Right lobe of liver (tissue), 6 donors: ENCODE measurements at regions not wholly inside any gene's neighbourhood (a gene's known extent, or its start where the extent isn't known, plus 50 kb on each side); places are given as distances from the start of the nearest gene placed in this dataset.

Source experiments
- ATAC-seq, 4 donors: fragments of 200-7000 bp; cut with Tn5 transposase; one replicate each; pipeline ENCODE4 v1.9.1; 2020; ENCODE audit warnings: mild to moderate bottlenecking in 4 of 4, moderate library complexity in 4 of 4
- DNase-seq, 3 donors: peaks; one replicate each; pipeline ENCODE4 v3.0.0-alpha.2; 2020
- H3K27ac ChIP-seq, 3 donors: fragments of 200-600 bp; one replicate each; pipeline ENCODE4 v1.8.0; 2022
- H3K27me3 ChIP-seq, 2 donors: fragments of 200-600 bp; one replicate each; pipeline ENCODE4 v1.8.0; 2022
- H3K36me3 ChIP-seq, 4 donors: fragments of 200-600 bp; sonication (generic) in 1 of 4; one replicate each; pipeline versions ENCODE4 v1.5.1 to v1.8.0; 2017 to 2022; ENCODE audit warnings: control low read depth in 1 of 4
- H3K4me1 ChIP-seq, 4 donors: fragments of 200-600 bp; sonication (generic) in 1 of 4; one replicate each; pipeline versions ENCODE4 v1.5.1 to v1.8.0; 2017 to 2022; ENCODE audit warnings: control low read depth in 1 of 4
- H3K4me3 ChIP-seq, 3 donors: fragments of 200-600 bp; one replicate each; pipeline ENCODE4 v1.8.0; 2022
- H3K9me3 ChIP-seq, 4 donors: fragments of 200-600 bp; sonication (generic) in 1 of 4; one replicate each; pipeline versions ENCODE4 v1.5.1 to v1.8.0; 2017 to 2022; ENCODE audit warnings: control low read depth in 1 of 4
- CTCF ChIP-seq, 4 donors: fragments of 200-600 bp in 3 of 4; fragments of 450-650 bp in 1 of 4; IDR thresholded peaks; one replicate each; pipeline versions ENCODE4 v1.5.1 to v1.8.0; 2016 to 2022; ENCODE audit warnings: antibody characterized with exemption in 4 of 4, mild to moderate bottlenecking in 2 of 4
- POLR2A ChIP-seq: fragments of 450-650 bp; IDR thresholded peaks from one replicate; pipeline ENCODE4 v1.6.1; 2017; ENCODE audit warnings: antibody characterized with exemption, mild to moderate bottlenecking
- WGBS: methylation state at CpG from one replicate; pipeline ENCODE4 v1.1.6; 2018; ENCODE audit warnings: low coverage, low lambda C conversion rate; ENCODE audit not compliant: insufficient coverage; ENCODE audit errors: missing lambda C conversion rate; 5-methylcytosine and 5-hydroxymethylcytosine counted together
- intact Hi-C, 2 donors: fragments of 100-400 bp; cut with DNase I; formaldehyde crosslinking; loops; one replicate each; pipeline versions ENCODE4 v1.11.2 to v1.14.1; 2022
- donor health status: DM: no; HTN: yes; CAD: no.
- donor health status: DM: no; HTN: no; CAD: no.
- donor health status: DM: no; HTN: no; CAD: no.
- donor health status: DM: no; HTN: yes; CAD: no.
- donor health status: DM: no; HTN: yes; CAD: no.

DNA sequence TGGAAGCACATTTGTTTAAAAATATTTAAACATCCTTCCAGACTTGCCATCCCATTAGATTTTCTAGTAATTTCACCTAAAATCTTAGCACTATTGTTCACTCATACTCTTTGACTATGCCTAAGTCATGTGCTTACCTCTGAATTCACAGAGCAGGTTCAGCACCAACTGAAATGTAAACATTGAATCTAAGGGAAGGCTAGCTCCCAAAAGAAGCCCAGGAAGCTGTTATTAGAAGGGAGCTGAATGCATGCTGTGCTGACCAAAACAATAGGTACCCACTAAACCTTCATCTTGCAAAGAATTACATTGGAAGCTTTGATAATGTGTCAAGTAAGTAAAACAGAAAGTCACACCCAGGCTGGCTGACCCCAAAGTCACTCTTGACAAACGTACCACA lies 571.3 kb downstream of the GABRG2 start:
- TF ChIP-seq POLR2A (no peak), CTCF (IDR thresholded peaks at IDR 0.05) (no peak)
- Histone ChIP-seq H3K27me3 (no peaks in the 10 kb centered on the region), H3K9me3 (no peaks in the 10 kb centered on the region), H3K36me3 (no peaks in the 10 kb centered on the region), H3K27ac (no peak overlapping the region), H3K4me3 (no peak overlapping the region), H3K4me1 (no peaks in the 10 kb centered on the region)
- DNase-seq (no peak), ATAC-seq (no peak)
- WGBS = 0% methylated on average over 1 of the region's 1 CpG
- intact Hi-C loops = no loop called here

DNA sequence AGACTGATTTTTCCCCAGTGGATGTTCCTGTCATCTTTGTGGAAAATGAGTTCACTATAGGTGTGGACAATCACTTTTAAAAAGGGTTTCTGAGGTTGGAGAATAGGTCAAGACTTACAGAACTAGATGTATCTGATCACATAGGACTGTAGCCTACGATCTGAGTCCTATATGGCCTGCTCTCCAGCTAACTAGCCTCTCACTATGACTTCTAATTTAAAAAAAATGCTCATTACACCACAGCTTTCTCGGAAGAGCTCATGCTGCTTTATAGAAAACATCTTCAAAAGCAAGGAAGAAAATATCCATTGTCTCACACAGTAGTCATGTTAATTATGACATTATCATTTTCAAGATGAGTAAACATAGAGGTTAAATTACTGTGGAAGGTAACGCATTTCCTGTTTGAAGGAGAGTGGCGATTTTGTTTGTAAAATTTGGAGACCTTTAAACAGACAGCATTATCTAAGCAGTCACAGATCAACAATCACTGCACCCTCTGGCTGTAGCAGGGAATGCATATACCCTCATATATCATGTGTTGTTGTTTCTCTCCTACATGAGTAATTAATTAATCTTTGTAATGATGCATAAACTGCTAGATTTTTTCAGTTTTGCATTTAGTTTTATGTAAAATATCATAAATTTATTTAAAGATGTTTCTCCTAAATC lies 573.7 kb downstream of the GABRG2 start:
- ATAC-seq (no peak), DNase-seq (no peak)
- Histone ChIP-seq H3K4me3 (no peak overlapping the region), H3K36me3 (no peaks in the 10 kb centered on the region), H3K27me3 (no peaks in the 10 kb centered on the region), H3K4me1 (no peaks in the 10 kb centered on the region), H3K27ac (no peak overlapping the region), H3K9me3 (no peaks in the 10 kb centered on the region)
- TF ChIP-seq POLR2A = no peak
- TF ChIP-seq CTCF (IDR thresholded peaks at IDR 0.05) = no peak
- WGBS = 27% methylated on average over 4 of the region's 4 CpGs
- intact Hi-C loops = no loop called here

GRCh38 chr5:162654661-162655405 lies 587.3 kb downstream of the GABRG2 start:
- no peak for TF ChIP-seq CTCF (IDR thresholded peaks at IDR 0.05)
- no peak for TF ChIP-seq POLR2A
- ATAC-seq = peak in 1 of 4 donors; percentile 36

GRCh38 chr5:162657076-162657475 lies 589.5 kb downstream of the GABRG2 start:
- Histone ChIP-seq H3K27me3 (no peaks in the 10 kb centered on the region), H3K4me3 (no peak overlapping the region), H3K9me3 (no peaks in the 10 kb centered on the region), H3K27ac (no peak overlapping the region), H3K4me1 (no peaks in the 10 kb centered on the region), H3K36me3 (no peaks in the 10 kb centered on the region)
- ATAC-seq (no peak), DNase-seq (no peak)
- WGBS = 67% methylated on average over 3 of the region's 3 CpGs
- intact Hi-C loops = no loop called here
- TF ChIP-seq CTCF (IDR thresholded peaks at IDR 0.05) (no peak), POLR2A (no peak)

More at GRCh38 chr5:162654661-162655405, 587.3 kb downstream of the GABRG2 start:
- H3K4me1 ChIP-seq = no peaks in the 10 kb centered on the region
- 45% methylated on average over 1 of the region's 1 CpG for WGBS
- no peak for DNase-seq
- no peaks in the 10 kb centered on the region for H3K36me3 ChIP-seq
- no peak overlapping the region for H3K4me3 ChIP-seq
- H3K9me3 ChIP-seq = no peaks in the 10 kb centered on the region
- intact Hi-C loops = no loop called here
- H3K27ac ChIP-seq = no peak overlapping the region
- H3K27me3 ChIP-seq = no peaks in the 10 kb centered on the region
